GM12878 (cell line): ENCODE measurements at regions not wholly inside any gene's neighbourhood (a gene's known extent, or its start where the extent isn't known, plus 50 kb on each side); places are given as distances from the start of the nearest gene placed in this dataset.

Experiments
- ATAC-seq: fragments of 200-7000 bp; cut with Tn5 transposase; 3 replicates; pipeline ENCODE4 v1.9.1; 2020; ENCODE audit warnings: mild to moderate bottlenecking, moderate library complexity
- BruUV-seq: library from RNA; stranded (reverse); fragments of 400-500 nt; replicated peaks from 2 replicates; lab custom pipeline; 2021; lab: Mats Ljungman, UMichigan
- CTCF ChIA-PET: fragments of 300-600 bp; sonication (Branson Sonifier 250); formaldehyde crosslinking; extraction: SDS; loops from one replicate; lab custom pipeline; 2021; ENCODE audit warnings: inconsistent platforms; lab: Yijun Ruan, JAX
- POLR2A ChIA-PET: fragments of 350-600 bp; formaldehyde crosslinking; extraction: SDS; loops from one replicate; lab custom pipeline; 2021; ENCODE audit warnings: inconsistent platforms; lab: Charles Lee
- RAD21 ChIA-PET: fragments of 300-600 bp; sonication (Branson Sonifier 250); formaldehyde crosslinking; loops from one replicate; lab custom pipeline; 2023; ENCODE audit warnings: antibody characterized with exemption; ENCODE audit not compliant: unreplicated experiment; lab: Charles Lee
- SMC1A ChIA-PET: fragments of 300-600 bp; sonication (Branson Sonifier 250); formaldehyde crosslinking; loops from one replicate; lab custom pipeline; 2023; ENCODE audit not compliant: unreplicated experiment, uncharacterized antibody; lab: Charles Lee
- DNase-seq: peaks from one replicate; pipeline ENCODE4 v3.0.0-alpha.2; 2011; ENCODE audit warnings: low read depth, low spot score
- FAIRE-seq: peaks from 3 replicates; lab custom pipeline; 2011; peaks lifted over from hg19 to GRCh38; lab: Jason Lieb, UNC
- H2AFZ ChIP-seq: 2 replicates; pipeline ENCODE4 v1.6.0; 2011; ENCODE audit warnings: low read depth, low read length, control low read depth; ENCODE audit not compliant: control insufficient read depth
- H3K27ac ChIP-seq: 2 replicates; pipeline ENCODE4 v1.5.1; 2011; ENCODE audit warnings: control low read depth; ENCODE audit not compliant: control insufficient read depth, insufficient read depth
- H3K27me3 ChIP-seq, 2 experiments: replicated peaks in 1 of 2; 2 replicates each; pipeline versions ENCODE4 v1.6.0 to v1.6.1; 2011; ENCODE audit warnings: low read length in 1 of 2; ENCODE audit not compliant: control insufficient read depth in 2 of 2, insufficient read depth in 2 of 2
- H3K36me3 ChIP-seq, 2 experiments: 2 replicates each; pipeline ENCODE4 v1.5.1; 2011; ENCODE audit warnings: low read length in 1 of 2; ENCODE audit not compliant: control insufficient read depth in 2 of 2, insufficient read depth in 2 of 2
- H3K4me1 ChIP-seq: 2 replicates; pipeline ENCODE4 v1.6.1; 2011; ENCODE audit warnings: mild to moderate bottlenecking, low read length, moderate library complexity, mixed read lengths; ENCODE audit not compliant: control insufficient read depth, insufficient read depth
- H3K4me2 ChIP-seq: 2 replicates; pipeline ENCODE4 v1.6.0; 2011; ENCODE audit warnings: control low read depth; ENCODE audit not compliant: control insufficient read depth, insufficient read depth
- H3K4me3 ChIP-seq: fragments of 200-600 bp; sonication (generic); 2 replicates; pipeline ENCODE4 v1.5.1; 2016
- H3K79me2 ChIP-seq: 2 replicates; pipeline ENCODE4 v1.6.0; 2011; ENCODE audit warnings: low read length; ENCODE audit not compliant: control insufficient read depth, insufficient read depth
- H3K9ac ChIP-seq: 2 replicates; pipeline ENCODE4 v1.8.0; 2011; ENCODE audit warnings: low read length, control low read depth, mixed read lengths; ENCODE audit not compliant: control insufficient read depth, insufficient read depth
- H3K9me3 ChIP-seq: replicated peaks from 3 replicates; pipeline ENCODE4 v1.5.1; 2011; ENCODE audit warnings: mild to moderate bottlenecking, low read length; ENCODE audit not compliant: control insufficient read depth, insufficient read depth
- H4K20me1 ChIP-seq: 2 replicates; pipeline ENCODE4 v1.6.0; 2011; ENCODE audit not compliant: control insufficient read depth, insufficient read depth
- ATF3 ChIP-seq: IDR thresholded peaks from 2 replicates; pipeline ENCODE4 v1.6.1; 2011; ENCODE audit warnings: low read depth, mild to moderate bottlenecking, low read length, moderate library complexity, borderline replicate concordance; ENCODE audit errors: extremely low read depth
- CUX1 ChIP-seq: IDR thresholded peaks from 2 replicates; pipeline ENCODE4 v1.6.1; 2012; ENCODE audit warnings: improper control_type of control experiment, low read depth, low read length; ENCODE audit not compliant: insufficient replicate concordance
- DPF2 ChIP-seq: fragments of 450-650 bp; IDR thresholded peaks from 2 replicates; pipeline ENCODE4 v1.6.1; 2017; ENCODE audit warnings: mild to moderate bottlenecking
- E2F4 ChIP-seq: IDR thresholded peaks from 2 replicates; pipeline ENCODE4 v1.6.1; 2012; ENCODE audit warnings: low read depth, low read length, improper control_type of control experiment
- LARP7 ChIP-seq: fragments of 450-650 bp; IDR thresholded peaks from 2 replicates; pipeline ENCODE4 v1.6.1; 2017; ENCODE audit warnings: mild to moderate bottlenecking
- MYC ChIP-seq: IDR thresholded peaks from 2 replicates; pipeline ENCODE4 v1.6.1; 2011; ENCODE audit warnings: mild to moderate bottlenecking, low read length, moderate library complexity, inconsistent platforms; ENCODE audit not compliant: insufficient read depth, insufficient replicate concordance, insufficient read length, severe bottlenecking
- POLR2AphosphoS2 ChIP-seq: IDR thresholded peaks from 2 replicates; pipeline ENCODE4 v1.6.1; 2011; ENCODE audit warnings: low read depth, mild to moderate bottlenecking, low read length, improper control_type of control experiment, moderate library complexity
- RB1 ChIP-seq: fragments of 450-650 bp; formaldehyde crosslinking; IDR thresholded peaks from 2 replicates; pipeline ENCODE4 v1.6.1; 2017; ENCODE audit warnings: mild to moderate bottlenecking, borderline replicate concordance
- SMC3 ChIP-seq: IDR thresholded peaks from 2 replicates; pipeline ENCODE4 v1.6.1; 2011; ENCODE audit warnings: low read length, improper control_type of control experiment, borderline replicate concordance
- SREBF2 ChIP-seq: IDR thresholded peaks from 2 replicates; pipeline ENCODE4 v1.6.1; 2012; ENCODE audit warnings: mild to moderate bottlenecking, low read length
- STAT3 ChIP-seq: IDR thresholded peaks from 2 replicates; pipeline ENCODE4 v1.6.1; 2011; ENCODE audit warnings: low read depth, low read length, improper control_type of control experiment
- SUZ12 ChIP-seq: fragments of 200-600 bp; sonication (generic); IDR thresholded peaks from one replicate; pipeline ENCODE4 v1.6.1; 2018; ENCODE audit warnings: antibody characterized with exemption, mild to moderate bottlenecking; ENCODE audit not compliant: unreplicated experiment
- ZBED1 ChIP-seq: IDR thresholded peaks from 2 replicates; pipeline ENCODE4 v1.6.1; 2016; ENCODE audit warnings: borderline replicate concordance
- ZNF274 ChIP-seq: IDR thresholded peaks from one replicate; pipeline ENCODE4 v1.8.0; 2011; ENCODE audit not compliant: insufficient read length, insufficient read depth
- ZNF384 ChIP-seq: IDR thresholded peaks from 2 replicates; pipeline ENCODE4 v1.6.1; 2012; ENCODE audit warnings: low read depth, mild to moderate bottlenecking, low read length, improper control_type of control experiment, borderline replicate concordance
- whole genome bisulfite sequencing: methylation state at CpG from one replicate; pipeline ENCODE4 v1.1.6; 2016; ENCODE audit warnings: low lambda C conversion rate; ENCODE audit not compliant: insufficient replicate concordance, insufficient coverage; ENCODE audit errors: missing lambda C conversion rate; 5-methylcytosine and 5-hydroxymethylcytosine counted together
- in situ Hi-C: fragments of 300-500 bp; cut with MboI; formaldehyde crosslinking; loops from 9 replicates; pipeline ENCODE4 v1.14.3; 2018; ENCODE audit warnings: mixed read lengths
- intact Hi-C: fragments of 100-400 bp; cut with micrococcal nuclease; formaldehyde crosslinking; loops from one replicate; pipeline ENCODE4 v1.14.2; 2022; ENCODE audit not compliant: unreplicated experiment
- TF ChIP-seq, protein P1 (sequence below): fragments of 450-650 bp; IDR thresholded peaks from 2 replicates; pipeline ENCODE4 v1.6.1; 2017; ENCODE audit warnings: mild to moderate bottlenecking, low read depth, inconsistent platforms; ENCODE audit not compliant: poor library complexity, severe bottlenecking

- TF ChIP-seq ZBED1 (no peak), MYC (no peak), POLR2AphosphoS2 (no peak), CUX1 (no peak), ZNF274 (no peak), STAT3 (no peak), SMC3 (no peak), SUZ12 (no peak), DPF2 (no peak)
These were observed 627.9 kb upstream of the TBX3 start (continued) for GRCh38 chr12:115311875-115312274.

- no peak for FAIRE-seq
- intact Hi-C loops = no loop called here
- SMC1A ChIA-PET = no interaction called here
- Histone ChIP-seq H3K4me1 (no peaks in the 10 kb centered on the region), H3K79me2 (no peaks in the 10 kb centered on the region), H2AFZ (no peak overlapping the region), H3K9ac (no peak overlapping the region), H3K27ac (no peak overlapping the region), H3K27me3 (no peaks in the 10 kb centered on the region), H4K20me1 (no peaks in the 10 kb centered on the region), H3K9me3 (0 out of 3 replicates have a peak, but pooled peaks cover under 1% of the 10 kb centered on the region), H3K4me3 (no peak overlapping the region), H3K36me3 (no peaks in the 10 kb centered on the region), H3K4me2 (no peak overlapping the region)
- POLR2A ChIA-PET = no interaction called here
- in situ Hi-C loops = no loop called here
- no peak for DNase-seq
- no TSS peak for BruUV-seq
- no peak for ATAC-seq
- RAD21 ChIA-PET = no interaction called here
- WGBS = 0% methylated on average over 1 of the region's 1 CpG
- CTCF ChIA-PET = no interaction called here
- TF ChIP-seq ZNF384 (no peak), E2F4 (no peak), LARP7 (no peak), SREBF2 (no peak), RB1 (no peak), ATF3 (no peak)
- TF ChIP-seq, protein P1, sequence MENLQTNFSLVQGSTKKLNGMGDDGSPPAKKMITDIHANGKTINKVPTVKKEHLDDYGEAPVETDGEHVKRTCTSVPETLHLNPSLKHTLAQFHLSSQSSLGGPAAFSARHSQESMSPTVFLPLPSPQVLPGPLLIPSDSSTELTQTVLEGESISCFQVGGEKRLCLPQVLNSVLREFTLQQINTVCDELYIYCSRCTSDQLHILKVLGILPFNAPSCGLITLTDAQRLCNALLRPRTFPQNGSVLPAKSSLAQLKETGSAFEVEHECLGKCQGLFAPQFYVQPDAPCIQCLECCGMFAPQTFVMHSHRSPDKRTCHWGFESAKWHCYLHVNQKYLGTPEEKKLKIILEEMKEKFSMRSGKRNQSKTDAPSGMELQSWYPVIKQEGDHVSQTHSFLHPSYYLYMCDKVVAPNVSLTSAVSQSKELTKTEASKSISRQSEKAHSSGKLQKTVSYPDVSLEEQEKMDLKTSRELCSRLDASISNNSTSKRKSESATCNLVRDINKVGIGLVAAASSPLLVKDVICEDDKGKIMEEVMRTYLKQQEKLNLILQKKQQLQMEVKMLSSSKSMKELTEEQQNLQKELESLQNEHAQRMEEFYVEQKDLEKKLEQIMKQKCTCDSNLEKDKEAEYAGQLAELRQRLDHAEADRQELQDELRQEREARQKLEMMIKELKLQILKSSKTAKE = no peak
These were observed 624.9 kb upstream of the TBX3 start for GRCh38 chr12:115308918-115309317.
